ENCODE measurements at regions not wholly inside any gene's neighbourhood (a gene's known extent, or its start where the extent isn't known, plus 50 kb on each side); places are given as distances from the start of the nearest gene placed in this dataset.

DNA sequence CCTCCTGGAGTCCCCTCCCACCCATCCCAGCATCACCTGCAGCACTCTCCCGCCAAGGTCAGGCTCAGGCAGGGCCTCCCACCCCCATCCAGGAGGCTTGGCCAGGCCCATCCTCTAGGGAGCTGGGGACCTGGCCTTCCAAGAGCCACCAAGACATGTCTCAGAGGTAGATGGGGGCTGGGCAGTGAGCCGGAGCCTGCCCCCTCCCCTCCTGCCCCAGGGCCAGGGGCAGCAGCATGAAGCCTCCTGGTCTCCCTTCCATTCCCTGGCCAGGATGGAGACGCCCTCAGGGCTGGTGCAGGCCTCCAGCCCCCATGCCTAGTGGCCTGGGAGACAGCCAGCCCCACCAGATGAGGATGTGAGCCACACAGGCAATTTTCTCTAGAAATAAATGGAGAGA lies 69.3 kb upstream of the C14orf180 start:
- TF ChIP-seq, protein P1, sequence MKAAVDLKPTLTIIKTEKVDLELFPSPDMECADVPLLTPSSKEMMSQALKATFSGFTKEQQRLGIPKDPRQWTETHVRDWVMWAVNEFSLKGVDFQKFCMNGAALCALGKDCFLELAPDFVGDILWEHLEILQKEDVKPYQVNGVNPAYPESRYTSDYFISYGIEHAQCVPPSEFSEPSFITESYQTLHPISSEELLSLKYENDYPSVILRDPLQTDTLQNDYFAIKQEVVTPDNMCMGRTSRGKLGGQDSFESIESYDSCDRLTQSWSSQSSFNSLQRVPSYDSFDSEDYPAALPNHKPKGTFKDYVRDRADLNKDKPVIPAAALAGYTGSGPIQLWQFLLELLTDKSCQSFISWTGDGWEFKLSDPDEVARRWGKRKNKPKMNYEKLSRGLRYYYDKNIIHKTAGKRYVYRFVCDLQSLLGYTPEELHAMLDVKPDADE (IDR thresholded peaks at IDR 0.05), result no peak
- TF ChIP-seq, protein P2, sequence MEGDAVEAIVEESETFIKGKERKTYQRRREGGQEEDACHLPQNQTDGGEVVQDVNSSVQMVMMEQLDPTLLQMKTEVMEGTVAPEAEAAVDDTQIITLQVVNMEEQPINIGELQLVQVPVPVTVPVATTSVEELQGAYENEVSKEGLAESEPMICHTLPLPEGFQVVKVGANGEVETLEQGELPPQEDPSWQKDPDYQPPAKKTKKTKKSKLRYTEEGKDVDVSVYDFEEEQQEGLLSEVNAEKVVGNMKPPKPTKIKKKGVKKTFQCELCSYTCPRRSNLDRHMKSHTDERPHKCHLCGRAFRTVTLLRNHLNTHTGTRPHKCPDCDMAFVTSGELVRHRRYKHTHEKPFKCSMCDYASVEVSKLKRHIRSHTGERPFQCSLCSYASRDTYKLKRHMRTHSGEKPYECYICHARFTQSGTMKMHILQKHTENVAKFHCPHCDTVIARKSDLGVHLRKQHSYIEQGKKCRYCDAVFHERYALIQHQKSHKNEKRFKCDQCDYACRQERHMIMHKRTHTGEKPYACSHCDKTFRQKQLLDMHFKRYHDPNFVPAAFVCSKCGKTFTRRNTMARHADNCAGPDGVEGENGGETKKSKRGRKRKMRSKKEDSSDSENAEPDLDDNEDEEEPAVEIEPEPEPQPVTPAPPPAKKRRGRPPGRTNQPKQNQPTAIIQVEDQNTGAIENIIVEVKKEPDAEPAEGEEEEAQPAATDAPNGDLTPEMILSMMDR (conservative IDR thresholded peaks at IDR 0.05; ENCODE audit: low read depth in 2 of 2), result no peak
- TF ChIP-seq, protein P3, sequence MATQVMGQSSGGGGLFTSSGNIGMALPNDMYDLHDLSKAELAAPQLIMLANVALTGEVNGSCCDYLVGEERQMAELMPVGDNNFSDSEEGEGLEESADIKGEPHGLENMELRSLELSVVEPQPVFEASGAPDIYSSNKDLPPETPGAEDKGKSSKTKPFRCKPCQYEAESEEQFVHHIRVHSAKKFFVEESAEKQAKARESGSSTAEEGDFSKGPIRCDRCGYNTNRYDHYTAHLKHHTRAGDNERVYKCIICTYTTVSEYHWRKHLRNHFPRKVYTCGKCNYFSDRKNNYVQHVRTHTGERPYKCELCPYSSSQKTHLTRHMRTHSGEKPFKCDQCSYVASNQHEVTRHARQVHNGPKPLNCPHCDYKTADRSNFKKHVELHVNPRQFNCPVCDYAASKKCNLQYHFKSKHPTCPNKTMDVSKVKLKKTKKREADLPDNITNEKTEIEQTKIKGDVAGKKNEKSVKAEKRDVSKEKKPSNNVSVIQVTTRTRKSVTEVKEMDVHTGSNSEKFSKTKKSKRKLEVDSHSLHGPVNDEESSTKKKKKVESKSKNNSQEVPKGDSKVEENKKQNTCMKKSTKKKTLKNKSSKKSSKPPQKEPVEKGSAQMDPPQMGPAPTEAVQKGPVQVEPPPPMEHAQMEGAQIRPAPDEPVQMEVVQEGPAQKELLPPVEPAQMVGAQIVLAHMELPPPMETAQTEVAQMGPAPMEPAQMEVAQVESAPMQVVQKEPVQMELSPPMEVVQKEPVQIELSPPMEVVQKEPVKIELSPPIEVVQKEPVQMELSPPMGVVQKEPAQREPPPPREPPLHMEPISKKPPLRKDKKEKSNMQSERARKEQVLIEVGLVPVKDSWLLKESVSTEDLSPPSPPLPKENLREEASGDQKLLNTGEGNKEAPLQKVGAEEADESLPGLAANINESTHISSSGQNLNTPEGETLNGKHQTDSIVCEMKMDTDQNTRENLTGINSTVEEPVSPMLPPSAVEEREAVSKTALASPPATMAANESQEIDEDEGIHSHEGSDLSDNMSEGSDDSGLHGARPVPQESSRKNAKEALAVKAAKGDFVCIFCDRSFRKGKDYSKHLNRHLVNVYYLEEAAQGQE (IDR thresholded peaks at IDR 0.05; ENCODE audit: unreplicated experiment), result no peak
- no peak for TF ChIP-seq EZH2 (IDR thresholded peaks at IDR 0.05; ENCODE audit: low read depth, unreplicated experiment)
- TF ChIP-seq POLR2AphosphoS5 (IDR thresholded peaks at IDR 0.05; ENCODE audit: low read depth), result no peak
- no peak for TF ChIP-seq NANOG (IDR thresholded peaks at IDR 0.05; ENCODE audit: borderline replicate concordance)
- no peak for TF ChIP-seq CREB1 (CRISPR knock-in tag; IDR thresholded peaks at IDR 0.05; ENCODE audit: low read depth)

Measured in GM23338 (cell line).